ENCODE measurements at regions not wholly inside any gene's neighbourhood (a gene's known extent, or its start where the extent isn't known, plus 50 kb on each side); places are given as distances from the start of the nearest gene placed in this dataset.

DNA sequence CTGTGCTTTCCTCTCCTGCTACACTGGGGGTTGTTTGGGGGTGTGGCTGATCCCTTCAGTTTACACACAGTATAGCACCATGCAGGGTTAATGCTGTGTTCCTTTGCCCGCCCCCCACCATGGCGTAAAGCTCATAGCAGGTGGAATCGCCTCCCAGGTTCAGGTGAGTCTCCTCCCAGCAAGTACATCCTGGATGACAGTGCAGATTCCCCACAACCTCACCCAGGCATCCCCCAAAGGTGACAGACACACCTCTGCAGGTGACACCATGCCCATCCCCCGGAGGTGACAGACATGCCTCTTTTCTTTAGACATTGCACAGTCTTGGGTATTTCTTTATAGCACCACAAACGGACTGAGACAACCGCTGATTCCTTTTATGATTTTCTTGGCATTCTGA is 343.7 kb downstream of the BRD1 start (continued):
- TF ChIP-seq, protein P1, sequence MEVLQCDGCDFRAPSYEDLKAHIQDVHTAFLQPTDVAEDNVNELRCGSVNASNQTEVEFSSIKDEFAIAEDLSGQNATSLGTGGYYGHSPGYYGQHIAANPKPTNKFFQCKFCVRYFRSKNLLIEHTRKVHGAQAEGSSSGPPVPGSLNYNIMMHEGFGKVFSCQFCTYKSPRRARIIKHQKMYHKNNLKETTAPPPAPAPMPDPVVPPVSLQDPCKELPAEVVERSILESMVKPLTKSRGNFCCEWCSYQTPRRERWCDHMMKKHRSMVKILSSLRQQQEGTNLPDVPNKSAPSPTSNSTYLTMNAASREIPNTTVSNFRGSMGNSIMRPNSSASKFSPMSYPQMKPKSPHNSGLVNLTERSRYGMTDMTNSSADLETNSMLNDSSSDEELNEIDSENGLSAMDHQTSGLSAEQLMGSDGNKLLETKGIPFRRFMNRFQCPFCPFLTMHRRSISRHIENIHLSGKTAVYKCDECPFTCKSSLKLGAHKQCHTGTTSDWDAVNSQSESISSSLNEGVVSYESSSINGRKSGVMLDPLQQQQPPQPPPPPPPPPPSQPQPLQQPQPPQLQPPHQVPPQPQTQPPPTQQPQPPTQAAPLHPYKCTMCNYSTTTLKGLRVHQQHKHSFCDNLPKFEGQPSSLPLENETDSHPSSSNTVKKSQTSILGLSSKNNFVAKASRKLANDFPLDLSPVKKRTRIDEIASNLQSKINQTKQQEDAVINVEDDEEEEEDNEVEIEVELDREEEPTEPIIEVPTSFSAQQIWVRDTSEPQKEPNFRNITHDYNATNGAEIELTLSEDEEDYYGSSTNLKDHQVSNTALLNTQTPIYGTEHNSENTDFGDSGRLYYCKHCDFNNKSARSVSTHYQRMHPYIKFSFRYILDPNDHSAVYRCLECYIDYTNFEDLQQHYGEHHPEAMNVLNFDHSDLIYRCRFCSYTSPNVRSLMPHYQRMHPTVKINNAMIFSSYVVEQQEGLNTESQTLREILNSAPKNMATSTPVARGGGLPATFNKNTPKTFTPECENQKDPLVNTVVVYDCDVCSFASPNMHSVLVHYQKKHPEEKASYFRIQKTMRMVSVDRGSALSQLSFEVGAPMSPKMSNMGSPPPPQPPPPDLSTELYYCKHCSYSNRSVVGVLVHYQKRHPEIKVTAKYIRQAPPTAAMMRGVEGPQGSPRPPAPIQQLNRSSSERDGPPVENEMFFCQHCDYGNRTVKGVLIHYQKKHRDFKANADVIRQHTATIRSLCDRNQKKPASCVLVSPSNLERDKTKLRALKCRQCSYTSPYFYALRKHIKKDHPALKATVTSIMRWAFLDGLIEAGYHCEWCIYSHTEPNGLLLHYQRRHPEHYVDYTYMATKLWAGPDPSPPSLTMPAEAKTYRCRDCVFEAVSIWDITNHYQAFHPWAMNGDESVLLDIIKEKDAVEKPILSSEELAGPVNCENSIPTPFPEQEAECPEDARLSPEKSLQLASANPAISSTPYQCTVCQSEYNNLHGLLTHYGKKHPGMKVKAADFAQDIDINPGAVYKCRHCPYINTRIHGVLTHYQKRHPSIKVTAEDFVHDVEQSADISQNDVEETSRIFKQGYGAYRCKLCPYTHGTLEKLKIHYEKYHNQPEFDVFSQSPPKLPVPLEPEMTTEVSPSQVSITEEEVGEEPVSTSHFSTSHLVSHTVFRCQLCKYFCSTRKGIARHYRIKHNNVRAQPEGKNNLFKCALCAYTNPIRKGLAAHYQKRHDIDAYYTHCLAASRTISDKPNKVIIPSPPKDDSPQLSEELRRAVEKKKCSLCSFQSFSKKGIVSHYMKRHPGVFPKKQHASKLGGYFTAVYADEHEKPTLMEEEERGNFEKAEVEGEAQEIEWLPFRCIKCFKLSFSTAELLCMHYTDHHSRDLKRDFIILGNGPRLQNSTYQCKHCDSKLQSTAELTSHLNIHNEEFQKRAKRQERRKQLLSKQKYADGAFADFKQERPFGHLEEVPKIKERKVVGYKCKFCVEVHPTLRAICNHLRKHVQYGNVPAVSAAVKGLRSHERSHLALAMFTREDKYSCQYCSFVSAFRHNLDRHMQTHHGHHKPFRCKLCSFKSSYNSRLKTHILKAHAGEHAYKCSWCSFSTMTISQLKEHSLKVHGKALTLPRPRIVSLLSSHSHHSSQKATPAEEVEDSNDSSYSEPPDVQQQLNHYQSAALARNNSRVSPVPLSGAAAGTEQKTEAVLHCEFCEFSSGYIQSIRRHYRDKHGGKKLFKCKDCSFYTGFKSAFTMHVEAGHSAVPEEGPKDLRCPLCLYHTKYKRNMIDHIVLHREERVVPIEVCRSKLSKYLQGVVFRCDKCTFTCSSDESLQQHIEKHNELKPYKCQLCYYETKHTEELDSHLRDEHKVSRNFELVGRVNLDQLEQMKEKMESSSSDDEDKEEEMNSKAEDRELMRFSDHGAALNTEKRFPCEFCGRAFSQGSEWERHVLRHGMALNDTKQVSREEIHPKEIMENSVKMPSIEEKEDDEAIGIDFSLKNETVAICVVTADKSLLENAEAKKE (CRISPR knock-in tag; IDR thresholded peaks at IDR 0.05), result no peak

DNA sequence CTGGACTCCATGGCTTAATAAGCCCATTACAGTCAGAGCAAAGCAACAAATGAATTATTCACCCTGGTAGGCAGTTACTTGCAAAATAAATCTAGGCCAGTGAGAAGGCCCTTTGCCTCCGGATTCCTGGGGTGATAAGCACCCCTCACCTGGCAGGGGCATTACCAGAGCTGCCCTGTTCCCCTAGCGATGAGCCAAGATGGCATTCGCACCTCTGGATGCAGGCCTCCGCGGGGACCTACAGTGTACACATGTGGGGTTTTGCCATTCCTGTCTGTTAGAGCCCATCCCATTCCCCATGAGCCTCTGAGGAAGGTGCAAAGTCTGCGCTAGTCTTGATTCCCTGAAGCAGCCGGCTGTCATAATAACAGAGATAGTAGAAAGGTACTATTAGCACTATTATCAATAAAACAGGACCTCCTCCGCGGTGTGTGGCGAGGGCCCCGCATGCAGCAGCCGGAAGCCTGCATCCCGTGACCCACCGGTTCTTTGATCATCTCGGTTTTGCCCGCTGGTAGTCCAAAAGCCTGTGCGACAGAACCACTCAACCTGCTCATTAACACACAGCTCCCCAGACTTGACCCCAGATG is 344.3 kb downstream of the BRD1 start:
- ATAC-seq, result no peak
- no peaks in the 10 kb centered on the region for H4K20me1 ChIP-seq (replicated peaks; ENCODE audit: insufficient read depth)
- H3K79me2 ChIP-seq (replicated peaks; ENCODE audit: insufficient read depth), result no peaks in the 10 kb centered on the region
- no peak overlapping the region for H3K4me2 ChIP-seq
- no peaks in the 10 kb centered on the region for H3K9me2 ChIP-seq (ENCODE audit: insufficient read depth)
- DNase-seq (ENCODE audit: low spot score), result no peak
- no peaks in the 10 kb centered on the region for H3K27me3 ChIP-seq (ENCODE audit: insufficient read depth)
- Mint-ChIP-seq H3K27ac (peak overlapping the region; percentile 67; the same call in 1 of the 2 replicates), H3K4me1 (peaks cover 60% of the 10 kb centered on the region), H3K4me3 (no peak overlapping the region), H3K36me3 (ENCODE audit: low read depth) (no peaks in the 10 kb centered on the region), H3K27me3 (ENCODE audit: insufficient read depth, low read depth, poor library complexity) (peaks cover 15% of the 10 kb centered on the region), H3K9me3 (no peaks in the 10 kb centered on the region; the same call in 1 of the 3 replicates)
- no peaks in the 10 kb centered on the region for H3F3A ChIP-seq (replicated peaks; ENCODE audit: low read depth)
- no peak overlapping the region for H2AFZ ChIP-seq
- H3K4me3 ChIP-seq, result no peak overlapping the region
- H3K4me1 ChIP-seq (ENCODE audit: insufficient read depth), result no peaks in the 10 kb centered on the region
- H3K27ac ChIP-seq (ENCODE audit: low read depth), result no peak overlapping the region
- 0 out of 2 replicates have a peak, but pooled peaks cover 4% of the 10 kb centered on the region for H3K36me3 ChIP-seq (ENCODE audit: insufficient read depth)
- no peak for TF ChIP-seq ZNF114 (CRISPR knock-in tag; IDR thresholded peaks at IDR 0.05)
- TF ChIP-seq REST (IDR thresholded peaks at IDR 0.05; ENCODE audit: unreplicated experiment), result no peak
- no peak for TF ChIP-seq EZH2 (IDR thresholded peaks at IDR 0.05; ENCODE audit: low read depth, unreplicated experiment)
- TF ChIP-seq EZH2phosphoT487 (IDR thresholded peaks at IDR 0.05; ENCODE audit: unreplicated experiment), result no peak
- no peak for TF ChIP-seq POLR2AphosphoS5 (IDR thresholded peaks at IDR 0.05; ENCODE audit: low read depth)
- TF ChIP-seq CREB1 (CRISPR knock-in tag; IDR thresholded peaks at IDR 0.05; ENCODE audit: low read depth), result no peak
- TF ChIP-seq ZNF331 (CRISPR knock-in tag; IDR thresholded peaks at IDR 0.05; ENCODE audit: low read depth), result no peak
- TF ChIP-seq CTCF (conservative IDR thresholded peaks at IDR 0.05; ENCODE audit: low read depth in 2 of 2), result no peak
- no peak for TF ChIP-seq NANOG (IDR thresholded peaks at IDR 0.05; ENCODE audit: borderline replicate concordance)
- TF ChIP-seq, protein P2, sequence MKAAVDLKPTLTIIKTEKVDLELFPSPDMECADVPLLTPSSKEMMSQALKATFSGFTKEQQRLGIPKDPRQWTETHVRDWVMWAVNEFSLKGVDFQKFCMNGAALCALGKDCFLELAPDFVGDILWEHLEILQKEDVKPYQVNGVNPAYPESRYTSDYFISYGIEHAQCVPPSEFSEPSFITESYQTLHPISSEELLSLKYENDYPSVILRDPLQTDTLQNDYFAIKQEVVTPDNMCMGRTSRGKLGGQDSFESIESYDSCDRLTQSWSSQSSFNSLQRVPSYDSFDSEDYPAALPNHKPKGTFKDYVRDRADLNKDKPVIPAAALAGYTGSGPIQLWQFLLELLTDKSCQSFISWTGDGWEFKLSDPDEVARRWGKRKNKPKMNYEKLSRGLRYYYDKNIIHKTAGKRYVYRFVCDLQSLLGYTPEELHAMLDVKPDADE (IDR thresholded peaks at IDR 0.05), result no peak
- TF ChIP-seq JUNB (IDR thresholded peaks at IDR 0.05; ENCODE audit: unreplicated experiment), result no peak
- TF ChIP-seq STAT1 (IDR thresholded peaks at IDR 0.05; ENCODE audit: unreplicated experiment), result no peak

Data from GM23338 (cell line).